ENCODE measurements at regions not wholly inside any gene's neighbourhood (a gene's known extent, or its start where the extent isn't known, plus 50 kb on each side); places are given as distances from the start of the nearest gene placed in this dataset.

DNA sequence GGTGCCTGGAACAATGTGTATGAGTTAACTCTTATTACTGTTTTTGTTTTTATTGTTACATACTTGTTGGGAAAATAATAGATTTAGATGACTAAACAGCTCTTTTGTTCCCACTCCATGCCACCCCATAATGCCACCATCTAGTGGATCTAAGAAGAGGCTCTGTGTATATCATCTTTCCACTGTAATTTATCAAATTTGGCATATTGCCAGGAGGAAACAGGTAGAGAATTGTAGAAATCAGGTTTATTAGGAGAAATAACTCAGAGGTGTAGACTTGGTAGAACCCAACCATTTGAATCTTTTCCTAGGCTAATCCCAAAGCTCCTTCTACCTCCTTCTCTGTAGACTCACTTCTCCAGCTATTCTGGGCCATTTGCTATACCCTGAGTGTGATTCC is 150.6 kb downstream of the GATB start:
- DNase-seq (ENCODE audit: low spot score) = no peak

DNA sequence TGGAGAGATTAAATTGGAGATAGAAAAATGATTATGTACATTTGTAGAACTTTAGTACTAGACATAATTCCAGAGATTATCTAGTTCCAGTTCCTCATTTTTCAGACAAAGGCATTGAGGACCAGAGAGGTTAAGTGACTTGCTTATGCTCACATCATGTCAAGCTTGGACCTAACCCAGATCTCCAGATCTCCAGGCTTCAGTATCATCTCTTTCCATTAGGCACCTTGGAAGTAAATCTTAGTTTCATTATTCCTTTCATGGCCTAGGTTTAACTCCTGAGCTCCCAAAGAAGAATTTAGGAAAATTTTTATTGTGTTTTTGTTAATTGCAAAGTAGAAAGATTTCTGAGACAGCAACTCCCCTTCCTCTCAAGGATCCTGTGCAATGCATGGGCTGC is 148.8 kb downstream of the GATB start:
- no peak for DNase-seq (ENCODE audit: low spot score)

DNA sequence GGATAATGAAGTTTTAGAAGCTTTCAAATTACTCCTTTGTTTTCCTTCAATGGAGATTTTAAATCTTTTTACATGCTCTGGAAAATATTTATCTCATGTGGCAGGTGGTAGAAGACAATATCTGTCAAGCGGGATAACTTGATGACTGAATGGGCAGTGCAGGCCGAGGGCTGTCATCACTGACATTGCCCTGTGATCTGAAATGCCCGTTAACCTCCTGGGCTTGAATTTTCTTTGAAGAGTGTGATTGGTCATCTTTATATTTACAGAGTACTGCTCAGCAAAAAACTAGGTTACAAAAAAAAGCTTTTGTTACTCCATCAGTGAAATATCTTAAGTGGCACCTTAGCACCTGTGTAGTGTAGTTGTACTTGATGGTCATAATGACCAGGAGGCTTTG is 147.5 kb downstream of the GATB start:
- DNase-seq (ENCODE audit: low spot score) = no peak

DNA sequence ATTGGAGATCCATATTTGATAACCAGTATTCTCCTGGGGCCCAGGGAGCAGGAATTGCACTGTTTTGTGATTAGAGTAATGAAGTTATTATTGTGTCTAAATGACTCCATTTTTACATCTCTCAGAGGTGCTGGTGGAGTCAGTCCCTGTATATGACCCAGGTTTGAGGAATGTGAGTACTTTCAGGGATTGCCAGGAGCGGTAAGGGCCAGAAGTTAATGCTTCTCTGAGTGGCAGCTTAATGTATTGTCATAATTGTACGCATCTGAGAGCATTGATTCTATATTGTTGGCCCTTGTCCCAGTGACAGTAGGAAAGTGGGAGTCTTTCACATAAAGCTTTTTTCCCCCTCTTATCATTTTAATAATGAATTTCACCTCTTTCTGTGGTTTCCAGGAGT is 146.2 kb downstream of the GATB start:
- no peak for DNase-seq (ENCODE audit: low spot score)

DNA sequence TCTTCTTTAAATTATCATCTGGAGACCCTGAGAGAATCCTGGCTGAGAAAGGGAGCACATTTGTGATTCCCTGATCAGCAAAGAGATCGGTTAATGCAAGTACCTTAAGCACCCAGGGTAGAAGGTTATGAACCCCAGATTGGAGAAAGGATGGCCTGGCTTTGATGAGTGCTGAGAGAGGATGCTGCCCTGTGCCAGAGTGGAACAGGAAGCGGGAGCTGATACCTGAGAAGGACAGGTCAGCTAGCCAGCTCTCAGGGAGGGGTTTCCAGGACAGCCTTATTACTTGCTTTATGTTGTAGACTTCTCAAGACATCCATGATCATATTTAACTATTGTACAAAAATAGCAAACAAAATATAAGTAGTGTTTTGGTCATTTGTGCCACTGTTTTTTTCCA is 141.9 kb downstream of the GATB start:
- no peak for DNase-seq (ENCODE audit: low spot score)

DNA sequence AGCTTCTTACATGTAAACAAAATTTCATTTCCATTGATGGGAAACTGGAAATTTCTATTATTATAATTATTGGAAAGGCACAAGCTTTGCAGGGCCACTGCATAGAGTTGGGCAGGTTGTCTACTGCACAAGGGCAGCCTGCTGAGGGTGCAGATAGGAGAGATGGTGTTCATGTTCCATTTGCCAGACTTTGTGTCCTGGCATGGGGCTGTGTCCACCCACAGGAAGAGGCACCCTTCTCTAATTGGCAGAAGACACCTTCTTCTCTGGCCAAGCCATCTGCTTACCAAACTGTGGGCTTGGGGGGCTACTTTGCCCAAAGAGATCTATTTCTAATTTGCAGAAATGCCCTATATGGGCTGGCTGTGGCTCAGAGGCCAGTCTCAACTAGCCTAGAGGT is 140.7 kb downstream of the GATB start:
- no peak for DNase-seq (ENCODE audit: low spot score)

Measured in D341Med (cell line).